ENCODE measurements at regions not wholly inside any gene's neighbourhood (a gene's known extent, or its start where the extent isn't known, plus 50 kb on each side); places are given as distances from the start of the nearest gene placed in this dataset.

DNA sequence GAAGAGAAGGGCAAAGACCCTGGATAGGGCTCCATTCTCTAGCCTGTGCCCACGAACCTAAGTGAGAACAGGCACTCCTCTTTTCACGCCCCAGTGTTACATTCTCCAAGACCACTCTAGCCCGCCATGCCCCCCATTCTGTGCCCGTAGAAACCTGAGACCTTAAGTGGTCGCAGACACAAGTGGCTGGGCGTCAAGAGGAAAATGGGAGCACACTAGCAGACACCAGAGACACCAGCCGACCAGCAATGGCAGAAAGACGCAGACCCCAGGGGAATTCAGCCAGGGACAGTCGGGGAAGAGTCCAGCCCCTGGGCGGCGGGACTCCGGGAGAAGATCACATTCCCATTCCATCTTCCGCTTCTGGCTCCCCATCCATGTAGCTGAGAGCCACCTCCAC is 2027.9 kb downstream of the PCDH7 start:
- no peaks in the 10 kb centered on the region for H4K20me1 ChIP-seq (ENCODE audit: insufficient read depth)
- BruUV-seq (replicated peaks): no TSS peak
- H3K4me3 ChIP-seq (replicated peaks in 1 of 2; ENCODE audit: low read depth in 1 of 2, low read length in 2 of 2): no peak overlapping the region
- H3K27ac ChIP-seq (ENCODE audit: low read depth, low read length): no peak overlapping the region
- no peak overlapping the region for H3K9ac ChIP-seq (ENCODE audit: low read length)
- TF ChIP-seq, protein P1, sequence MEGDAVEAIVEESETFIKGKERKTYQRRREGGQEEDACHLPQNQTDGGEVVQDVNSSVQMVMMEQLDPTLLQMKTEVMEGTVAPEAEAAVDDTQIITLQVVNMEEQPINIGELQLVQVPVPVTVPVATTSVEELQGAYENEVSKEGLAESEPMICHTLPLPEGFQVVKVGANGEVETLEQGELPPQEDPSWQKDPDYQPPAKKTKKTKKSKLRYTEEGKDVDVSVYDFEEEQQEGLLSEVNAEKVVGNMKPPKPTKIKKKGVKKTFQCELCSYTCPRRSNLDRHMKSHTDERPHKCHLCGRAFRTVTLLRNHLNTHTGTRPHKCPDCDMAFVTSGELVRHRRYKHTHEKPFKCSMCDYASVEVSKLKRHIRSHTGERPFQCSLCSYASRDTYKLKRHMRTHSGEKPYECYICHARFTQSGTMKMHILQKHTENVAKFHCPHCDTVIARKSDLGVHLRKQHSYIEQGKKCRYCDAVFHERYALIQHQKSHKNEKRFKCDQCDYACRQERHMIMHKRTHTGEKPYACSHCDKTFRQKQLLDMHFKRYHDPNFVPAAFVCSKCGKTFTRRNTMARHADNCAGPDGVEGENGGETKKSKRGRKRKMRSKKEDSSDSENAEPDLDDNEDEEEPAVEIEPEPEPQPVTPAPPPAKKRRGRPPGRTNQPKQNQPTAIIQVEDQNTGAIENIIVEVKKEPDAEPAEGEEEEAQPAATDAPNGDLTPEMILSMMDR (IDR thresholded peaks at IDR 0.05 in 2 of 3, conservative IDR thresholded peaks at IDR 0.05 in 1 of 3; ENCODE audit: borderline replicate concordance in 1 of 3, insufficient read depth in 1 of 3, low read depth in 2 of 3, low read length in 2 of 3): no peak
- TF ChIP-seq, protein P2, sequence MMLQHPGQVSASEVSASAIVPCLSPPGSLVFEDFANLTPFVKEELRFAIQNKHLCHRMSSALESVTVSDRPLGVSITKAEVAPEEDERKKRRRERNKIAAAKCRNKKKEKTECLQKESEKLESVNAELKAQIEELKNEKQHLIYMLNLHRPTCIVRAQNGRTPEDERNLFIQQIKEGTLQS (IDR thresholded peaks at IDR 0.05): no peak
- TF ChIP-seq FOSL1 (IDR thresholded peaks at IDR 0.05; ENCODE audit: low read depth) (no peak), EZH2 (IDR thresholded peaks at IDR 0.05) (no peak), RAD21 (IDR thresholded peaks at IDR 0.05; ENCODE audit: low read depth) (no peak), SRF (IDR thresholded peaks at IDR 0.05; ENCODE audit: low read depth) (no peak)
- TF ChIP-seq, protein P3, sequence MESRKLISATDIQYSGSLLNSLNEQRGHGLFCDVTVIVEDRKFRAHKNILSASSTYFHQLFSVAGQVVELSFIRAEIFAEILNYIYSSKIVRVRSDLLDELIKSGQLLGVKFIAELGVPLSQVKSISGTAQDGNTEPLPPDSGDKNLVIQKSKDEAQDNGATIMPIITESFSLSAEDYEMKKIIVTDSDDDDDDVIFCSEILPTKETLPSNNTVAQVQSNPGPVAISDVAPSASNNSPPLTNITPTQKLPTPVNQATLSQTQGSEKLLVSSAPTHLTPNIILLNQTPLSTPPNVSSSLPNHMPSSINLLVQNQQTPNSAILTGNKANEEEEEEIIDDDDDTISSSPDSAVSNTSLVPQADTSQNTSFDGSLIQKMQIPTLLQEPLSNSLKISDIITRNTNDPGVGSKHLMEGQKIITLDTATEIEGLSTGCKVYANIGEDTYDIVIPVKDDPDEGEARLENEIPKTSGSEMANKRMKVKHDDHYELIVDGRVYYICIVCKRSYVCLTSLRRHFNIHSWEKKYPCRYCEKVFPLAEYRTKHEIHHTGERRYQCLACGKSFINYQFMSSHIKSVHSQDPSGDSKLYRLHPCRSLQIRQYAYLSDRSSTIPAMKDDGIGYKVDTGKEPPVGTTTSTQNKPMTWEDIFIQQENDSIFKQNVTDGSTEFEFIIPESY (IDR thresholded peaks at IDR 0.05; ENCODE audit: extremely low read depth, insufficient replicate concordance, low read length): no peak
- RAD21 ChIA-PET (ENCODE audit: low non-redundant PET in 1 of 2, low total read pairs in 2 of 2, uncharacterized antibody in 2 of 2, unreplicated experiment in 2 of 2): no interaction called here
- no peaks in the 10 kb centered on the region for H3K9me2 ChIP-seq (ENCODE audit: insufficient read depth)
- H3K36me3 ChIP-seq (ENCODE audit: control insufficient read depth in 1 of 2, insufficient read depth in 2 of 2, low read length in 2 of 2): no peaks in the 10 kb centered on the region
- ATAC-seq (no peak), DNase-seq (ENCODE audit: low read depth, low spot score) (no peak)
- intact Hi-C loops (cut with micrococcal nuclease): no loop called here
- CTCF ChIA-PET: no interaction called here
- no peaks in the 10 kb centered on the region for H3K9me3 ChIP-seq (ENCODE audit: control insufficient read depth in 1 of 2, insufficient read depth in 1 of 2, low read depth in 1 of 2, low read length in 2 of 2)
- no peaks in the 10 kb centered on the region for H3K27me3 ChIP-seq (ENCODE audit: insufficient read depth, low read length)
- H3K4me2 ChIP-seq (ENCODE audit: low read length): no peak overlapping the region
- POLR2A ChIA-PET: interaction anchor here (0.6 kb wide), 1 partner anchor 12 kb away, joined by 3 read pairs; no protein-coding TSS in a partner anchor
- H2AFZ ChIP-seq (ENCODE audit: low read depth, low read length, poor library complexity, severe bottlenecking): no peak overlapping the region
- H3K4me1 ChIP-seq (ENCODE audit: control insufficient read depth in 1 of 2, insufficient read depth in 2 of 2, low read length in 2 of 2): no peaks in the 10 kb centered on the region
- H3K79me2 ChIP-seq (ENCODE audit: insufficient read depth, low read length): no peaks in the 10 kb centered on the region

Measured in HCT116 (cell line).